Stimulated activated naive B cell treated with anti-CD40 and anti-IgM and Interleukin-4, amounts not matched to agents 10 μg/mL and 1 μg/mL and 100 μg/mL, for 72 hours (primary cell): ENCODE measurements at regions not wholly inside any gene's neighbourhood (a gene's known extent, or its start where the extent isn't known, plus 50 kb on each side); places are given as distances from the start of the nearest gene placed in this dataset.
A peak's percentile ranks its signal among the peaks of the same experiment; 100 is the strongest.

Experiments used
- ATAC-seq, 2 donors: fragments of 150-1000 bp; cut with Tn5 transposase; replicated peaks; 2 replicates each; pipeline ENCODE4 v1.10.0; 2021; ENCODE audit warnings: moderate library complexity in 1 of 2
- DNase-seq: peaks from one replicate; pipeline ENCODE4 v3.0.0; 2021
- H3K27ac Mint-ChIP-seq: one replicate; pipeline ENCODE4 v1.8.0; 2022; ENCODE audit warnings: mild to moderate bottlenecking, mixed read lengths
- H3K27me3 Mint-ChIP-seq, 2 donors: one replicate each; pipeline ENCODE4 v1.8.0; 2022; ENCODE audit warnings: mixed read lengths in 2 of 2
- H3K36me3 Mint-ChIP-seq, 2 donors: one replicate each; pipeline ENCODE4 v1.8.0; 2022; ENCODE audit warnings: mixed read lengths in 2 of 2, mild to moderate bottlenecking in 1 of 2
- H3K4me1 Mint-ChIP-seq, 2 donors: one replicate each; pipeline ENCODE4 v1.8.0; 2022; ENCODE audit warnings: mixed read lengths in 2 of 2, mild to moderate bottlenecking in 1 of 2
- H3K4me3 Mint-ChIP-seq, 2 donors: one replicate each; pipeline ENCODE4 v1.8.0; 2022; ENCODE audit warnings: mild to moderate bottlenecking in 2 of 2, mixed read lengths in 2 of 2, moderate library complexity in 1 of 2
- H3K9me3 Mint-ChIP-seq, 2 donors: one replicate each; pipeline ENCODE4 v1.8.0; 2022; ENCODE audit warnings: mixed read lengths in 2 of 2, mild to moderate bottlenecking in 1 of 2

DNA sequence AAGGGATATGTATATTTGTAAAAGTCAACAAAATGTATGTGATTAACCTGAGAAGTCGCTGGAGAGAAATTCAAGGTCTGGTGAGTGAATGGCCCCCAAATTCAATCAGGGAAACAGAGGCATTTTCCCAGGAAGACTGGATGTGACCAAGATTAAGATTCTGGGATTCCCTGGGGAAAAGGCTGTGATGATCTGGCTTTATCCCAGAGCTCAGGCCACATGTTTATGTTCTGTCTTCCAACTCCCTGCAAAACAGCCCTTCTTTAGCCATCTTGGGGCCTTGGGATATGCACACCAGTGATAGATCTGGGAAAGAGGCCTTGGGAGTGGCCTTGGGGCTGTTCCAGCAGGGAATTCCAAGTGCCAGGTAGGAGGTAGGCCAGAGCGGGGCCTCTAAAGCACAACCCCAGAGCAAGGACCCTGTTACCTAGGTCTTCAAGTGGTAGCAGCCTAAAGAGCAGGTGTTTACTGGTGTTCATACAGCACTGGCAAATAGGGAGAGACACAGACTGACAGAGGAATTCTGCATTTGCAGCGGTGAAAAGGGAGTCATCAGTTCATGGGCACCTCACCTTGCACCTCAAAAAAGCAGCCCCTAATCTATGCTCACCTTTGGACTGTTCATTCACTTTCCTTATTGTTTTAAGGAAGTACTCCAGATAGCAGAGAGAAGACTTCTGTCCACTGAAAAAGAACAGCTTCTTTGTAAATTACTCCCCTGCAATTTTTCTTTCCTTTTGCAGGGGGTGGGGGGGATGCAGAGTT is 312.4 kb downstream of the BUD13 start:
- ATAC-seq: no peak
- no peak overlapping the region for H3K4me3 Mint-ChIP-seq
- H3K9me3 Mint-ChIP-seq: no peaks in the 10 kb centered on the region
- no peaks in the 10 kb centered on the region for H3K4me1 Mint-ChIP-seq
- H3K27ac Mint-ChIP-seq: no peak overlapping the region
- peaks cover 7 to 13% of the 10 kb centered on the region in 2 donors for H3K27me3 Mint-ChIP-seq
- no peak for DNase-seq
- no peaks in the 10 kb centered on the region for H3K36me3 Mint-ChIP-seq

DNA sequence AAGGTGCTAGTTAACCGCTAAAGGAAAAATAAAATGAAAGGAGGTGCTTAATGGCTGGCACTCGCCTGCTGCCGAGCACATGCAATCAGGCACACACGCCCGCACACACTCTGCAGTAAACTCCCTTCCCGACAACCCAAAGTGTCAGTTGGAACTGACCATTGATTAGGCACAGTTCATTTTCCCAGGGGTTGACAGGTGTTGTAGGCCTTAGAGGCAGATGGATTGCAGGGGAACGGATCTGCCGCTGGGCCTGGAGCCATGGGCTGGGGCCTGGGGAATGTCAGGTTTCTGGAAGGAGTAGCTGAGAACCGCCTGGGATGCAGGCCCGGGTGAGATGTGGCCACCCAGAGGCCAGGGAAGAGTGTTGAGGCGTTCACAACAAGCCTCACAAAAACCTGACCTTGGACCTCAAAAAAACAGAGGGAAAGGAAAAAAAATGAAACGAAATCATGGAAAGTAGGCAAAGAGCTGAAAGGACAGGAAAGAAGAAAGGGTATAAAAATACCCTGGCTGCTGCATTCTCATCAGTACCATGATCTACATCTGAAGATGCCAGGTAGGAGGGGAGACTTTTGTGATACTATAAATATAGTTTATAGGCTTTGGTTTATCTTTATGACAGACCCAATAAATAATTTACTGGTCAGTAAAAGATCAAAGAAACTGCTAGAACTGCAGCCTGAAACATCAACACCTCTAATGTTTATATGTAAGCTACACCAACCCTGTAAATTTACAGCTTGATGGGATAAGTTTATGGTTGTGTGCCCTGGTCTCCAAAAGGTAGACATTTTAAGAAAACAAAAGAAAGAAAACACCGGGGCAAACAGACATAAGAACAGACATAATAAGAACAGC is 313.4 kb downstream of the BUD13 start:
- H3K9me3 Mint-ChIP-seq: no peaks in the 10 kb centered on the region
- no peak overlapping the region for H3K4me3 Mint-ChIP-seq
- H3K27ac Mint-ChIP-seq: no peak overlapping the region
- DNase-seq (no peak), ATAC-seq (no peak)
- H3K36me3 Mint-ChIP-seq: no peaks in the 10 kb centered on the region
- no peaks in the 10 kb centered on the region for H3K4me1 Mint-ChIP-seq
- H3K27me3 Mint-ChIP-seq: peaks cover 7 to 13% of the 10 kb centered on the region in 2 donors

DNA sequence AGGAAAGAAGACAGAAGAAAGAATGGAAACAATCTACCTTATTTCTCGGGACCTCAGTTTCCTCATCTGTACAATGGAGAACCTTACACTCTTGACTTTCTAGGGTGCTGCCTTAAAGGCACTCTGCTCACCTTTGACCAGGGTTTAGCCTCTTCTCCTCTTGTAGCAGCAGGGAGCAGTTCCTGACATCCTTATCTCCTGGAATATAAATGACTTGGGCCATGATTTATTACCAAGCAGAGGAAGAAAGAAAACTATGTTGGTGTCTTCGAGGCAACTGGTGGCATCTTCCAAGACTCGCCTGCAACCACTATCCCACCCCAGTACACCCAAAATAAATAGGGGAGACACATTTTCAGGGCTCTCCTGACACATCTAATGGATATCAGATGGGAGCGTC is 314.2 kb downstream of the BUD13 start:
- H3K27ac Mint-ChIP-seq: no peak overlapping the region
- no peaks in the 10 kb centered on the region for H3K36me3 Mint-ChIP-seq
- no peaks in the 10 kb centered on the region for H3K4me1 Mint-ChIP-seq
- DNase-seq (no peak), ATAC-seq (no peak)
- peaks cover 7 to 13% of the 10 kb centered on the region in 2 donors for H3K27me3 Mint-ChIP-seq
- no peak overlapping the region for H3K4me3 Mint-ChIP-seq
- H3K9me3 Mint-ChIP-seq: no peaks in the 10 kb centered on the region

DNA sequence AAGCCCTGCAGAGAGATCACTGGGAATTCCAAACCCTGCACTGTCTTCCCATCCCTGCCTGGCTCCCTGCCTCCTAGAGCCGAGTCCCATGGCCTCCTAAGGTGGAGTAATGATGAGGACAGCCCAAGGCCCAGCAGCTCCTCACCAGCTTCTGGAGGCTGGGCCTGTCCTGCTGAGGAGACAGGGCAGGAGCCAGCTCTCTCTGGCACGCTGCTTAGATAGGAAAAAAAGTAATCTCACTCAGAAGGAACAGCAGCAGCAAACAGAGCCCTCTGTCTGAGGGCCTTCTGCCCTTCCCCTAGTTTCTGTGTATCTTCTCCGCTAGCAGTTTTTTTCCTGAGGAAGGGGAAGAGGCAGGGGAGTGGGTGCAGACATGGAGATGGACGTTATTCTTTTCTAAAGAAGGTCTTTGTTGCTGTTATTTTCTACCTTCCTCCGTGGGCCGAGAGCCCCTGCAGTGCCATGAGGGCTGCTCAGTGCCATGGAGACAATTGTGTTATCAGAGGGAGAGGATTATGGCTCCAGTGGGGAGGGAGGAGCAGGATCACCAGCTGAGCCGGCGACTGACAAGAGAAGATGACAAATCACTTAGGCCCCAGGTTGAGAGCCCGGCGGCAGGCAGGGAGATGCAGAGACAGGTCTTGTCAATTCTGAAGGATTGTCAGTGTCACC is 315.3 kb downstream of the BUD13 start:
- peaks cover 7 to 13% of the 10 kb centered on the region in 2 donors for H3K27me3 Mint-ChIP-seq
- H3K4me3 Mint-ChIP-seq: no peak overlapping the region
- no peak overlapping the region for H3K27ac Mint-ChIP-seq
- DNase-seq (no peak), ATAC-seq (no peak)
- no peaks in the 10 kb centered on the region for H3K36me3 Mint-ChIP-seq
- H3K4me1 Mint-ChIP-seq: no peaks in the 10 kb centered on the region
- H3K9me3 Mint-ChIP-seq: no peaks in the 10 kb centered on the region

DNA sequence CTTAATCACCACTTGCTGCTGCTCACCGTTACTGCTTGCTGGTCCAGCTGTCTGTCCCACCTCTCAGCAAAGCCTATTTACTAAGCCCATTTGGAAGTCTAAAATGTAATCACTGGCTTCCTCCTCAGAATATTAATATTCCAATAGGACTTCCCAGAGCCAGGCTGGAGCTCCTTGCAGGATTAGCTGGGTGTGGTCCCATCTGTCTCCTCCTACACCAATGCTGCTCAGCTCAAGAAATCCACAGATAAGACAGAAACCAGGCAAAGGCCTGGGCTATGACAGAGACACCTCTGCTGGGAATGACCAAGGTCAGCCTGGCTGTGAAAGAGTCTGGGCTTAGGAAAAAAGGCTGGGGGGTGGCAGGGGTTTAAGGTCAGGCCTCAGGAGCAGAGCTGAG is 317.8 kb downstream of the BUD13 start:
- Mint-ChIP-seq H3K27ac (no peak overlapping the region), H3K27me3 (peaks cover 7 to 20% of the 10 kb centered on the region in 2 donors), H3K4me1 (no peaks in the 10 kb centered on the region)

DNA sequence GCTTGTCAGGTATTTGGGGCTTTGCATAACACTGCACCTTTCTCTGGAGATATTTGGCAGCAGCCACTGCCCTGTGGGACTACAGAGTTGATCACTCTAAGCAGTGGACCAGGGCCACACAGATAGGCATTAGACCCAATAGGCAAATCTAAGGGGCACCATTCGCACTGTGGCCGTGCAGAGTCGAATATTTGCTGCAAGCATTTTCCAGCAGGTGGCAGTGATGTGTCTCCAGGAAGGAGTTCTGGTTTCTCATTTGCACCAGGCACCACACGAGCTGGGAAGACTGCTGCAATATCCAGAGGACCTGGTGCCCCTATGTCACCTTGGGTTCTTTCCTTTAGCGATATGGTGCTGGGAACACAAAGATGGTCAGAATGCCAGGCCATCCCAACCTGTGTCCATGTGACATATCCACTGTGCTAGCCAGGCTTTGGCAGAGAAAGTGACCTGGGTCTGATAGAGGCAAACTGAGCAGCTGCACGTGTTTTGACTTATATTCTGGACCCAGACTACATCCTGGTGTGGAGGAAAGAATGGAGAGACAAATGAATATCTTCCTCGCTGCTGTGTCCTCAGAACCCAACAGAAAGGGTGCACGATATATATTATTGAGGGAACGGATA is 318.7 kb downstream of the BUD13 start:
- H3K36me3 Mint-ChIP-seq: no peaks in the 10 kb centered on the region
- H3K4me1 Mint-ChIP-seq: no peaks in the 10 kb centered on the region
- peak; percentile 1 for DNase-seq
- H3K27ac Mint-ChIP-seq: no peak overlapping the region
- H3K4me3 Mint-ChIP-seq: no peak overlapping the region
- ATAC-seq: peak; percentile 46 to 47
- peaks cover 7 to 15% of the 10 kb centered on the region in 2 donors for H3K27me3 Mint-ChIP-seq
- H3K9me3 Mint-ChIP-seq: peaks cover 2 to 11% of the 10 kb centered on the region in 2 donors

More for the DNA sequence above, 317.8 kb downstream of the BUD13 start:
- no peak overlapping the region for H3K4me3 Mint-ChIP-seq
- DNase-seq (no peak), ATAC-seq (no peak)
- peaks cover 2 to 7% of the 10 kb centered on the region in 2 donors for H3K9me3 Mint-ChIP-seq
- H3K36me3 Mint-ChIP-seq: no peaks in the 10 kb centered on the region

DNA sequence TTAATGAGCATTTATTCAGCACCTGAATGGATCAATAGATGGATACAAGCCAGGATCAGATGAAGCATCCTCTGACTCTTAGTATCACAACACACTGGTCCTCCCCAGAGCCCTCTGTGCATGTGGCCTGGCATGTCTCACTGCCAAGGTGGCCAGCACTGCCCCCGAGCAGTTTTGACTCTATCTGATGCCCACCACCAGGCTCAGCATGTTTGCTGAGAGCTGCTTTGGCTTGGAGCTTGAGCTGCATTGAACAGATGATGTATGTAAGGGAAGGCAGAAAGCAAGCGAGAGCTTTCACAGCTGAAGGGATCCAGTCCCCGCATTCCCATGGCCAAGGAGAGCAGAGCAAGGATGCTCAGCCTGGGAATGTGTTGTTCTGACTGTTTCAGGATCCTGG is 320.3 kb downstream of the BUD13 start:
- DNase-seq (no peak), ATAC-seq (no peak)
- no peaks in the 10 kb centered on the region for H3K4me1 Mint-ChIP-seq
- no peak overlapping the region for H3K27ac Mint-ChIP-seq
- peaks cover 1 to 8% of the 10 kb centered on the region in 2 donors for H3K27me3 Mint-ChIP-seq
- H3K4me3 Mint-ChIP-seq: no peak overlapping the region
- H3K9me3 Mint-ChIP-seq: peaks cover 2 to 11% of the 10 kb centered on the region in 2 donors
- no peaks in the 10 kb centered on the region for H3K36me3 Mint-ChIP-seq

DNA sequence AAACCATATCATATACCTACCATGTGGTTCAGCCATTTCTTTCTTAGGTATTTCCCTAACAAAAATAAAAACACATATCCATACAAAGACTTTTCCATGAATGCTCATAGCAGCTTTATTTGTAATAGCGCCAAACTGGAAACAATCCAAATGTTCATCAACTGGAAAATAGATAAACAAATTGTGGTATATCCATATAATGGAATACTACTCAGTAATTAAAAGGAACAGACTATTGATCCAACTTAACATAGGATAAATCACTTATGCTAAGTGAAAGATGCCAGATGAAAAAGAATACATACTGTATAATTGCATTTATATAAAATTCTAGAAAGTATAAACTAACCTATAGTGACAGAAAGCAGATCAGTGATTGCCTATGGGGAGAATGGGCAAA is 323.3 kb downstream of the BUD13 start:
- ATAC-seq: no peak
- no peak overlapping the region for H3K4me3 Mint-ChIP-seq
- no peak for DNase-seq
- no peaks in the 10 kb centered on the region for H3K36me3 Mint-ChIP-seq
- H3K9me3 Mint-ChIP-seq: peaks cover 2 to 11% of the 10 kb centered on the region in 2 donors
- H3K4me1 Mint-ChIP-seq: no peaks in the 10 kb centered on the region
- H3K27me3 Mint-ChIP-seq: peaks cover 5 to 15% of the 10 kb centered on the region in 2 donors
- no peak overlapping the region for H3K27ac Mint-ChIP-seq

DNA sequence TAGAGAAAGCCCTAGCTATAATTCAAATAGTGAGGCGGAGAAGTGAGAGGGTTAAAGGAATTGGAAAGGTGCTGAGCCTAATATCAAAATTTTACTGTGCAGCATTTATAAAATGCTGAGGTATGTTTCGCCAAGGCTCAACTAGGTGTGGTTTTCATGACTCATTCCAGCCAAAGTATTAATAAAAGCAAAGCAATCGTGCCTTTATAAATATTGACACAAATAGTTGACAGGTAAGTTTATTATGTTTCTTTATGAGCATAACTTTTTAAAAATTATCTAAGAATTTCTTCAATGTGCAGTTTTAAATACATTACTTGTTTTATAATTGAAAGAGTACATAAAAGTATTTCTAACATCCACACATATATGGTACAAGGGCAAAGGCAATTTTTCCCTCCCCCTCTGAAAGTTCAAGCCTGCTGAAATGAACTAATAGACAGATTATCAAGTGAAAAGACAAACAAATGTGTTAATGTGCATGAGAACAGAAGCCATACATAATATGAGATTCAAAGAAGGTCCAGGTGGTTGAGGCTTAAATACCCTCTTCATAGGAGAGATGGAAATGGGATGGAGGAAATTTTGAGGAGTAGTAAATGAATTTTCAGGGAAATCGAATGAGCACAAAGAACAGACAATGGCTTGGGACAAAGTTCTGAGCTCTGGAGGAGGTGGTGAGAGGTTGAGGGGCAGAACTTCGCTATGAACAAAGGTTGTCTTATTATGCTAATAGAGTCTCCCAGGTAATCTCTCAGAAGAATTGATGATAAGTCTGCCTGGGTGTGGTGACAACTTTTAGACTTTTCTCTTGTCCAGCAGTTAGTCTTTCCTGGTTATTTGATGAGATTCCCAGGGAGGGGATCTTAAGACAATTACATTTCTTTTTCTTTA is 326.5 kb downstream of the BUD13 start:
- H3K4me3 Mint-ChIP-seq: no peak overlapping the region
- ATAC-seq: no peak
- peaks cover 5 to 8% of the 10 kb centered on the region in 2 donors for H3K27me3 Mint-ChIP-seq
- no peaks in the 10 kb centered on the region for H3K36me3 Mint-ChIP-seq
- H3K9me3 Mint-ChIP-seq: peaks cover 0 to 4% of the 10 kb centered on the region in 2 donors
- H3K4me1 Mint-ChIP-seq: no peaks in the 10 kb centered on the region
- H3K27ac Mint-ChIP-seq: no peak overlapping the region
- DNase-seq: no peak

DNA sequence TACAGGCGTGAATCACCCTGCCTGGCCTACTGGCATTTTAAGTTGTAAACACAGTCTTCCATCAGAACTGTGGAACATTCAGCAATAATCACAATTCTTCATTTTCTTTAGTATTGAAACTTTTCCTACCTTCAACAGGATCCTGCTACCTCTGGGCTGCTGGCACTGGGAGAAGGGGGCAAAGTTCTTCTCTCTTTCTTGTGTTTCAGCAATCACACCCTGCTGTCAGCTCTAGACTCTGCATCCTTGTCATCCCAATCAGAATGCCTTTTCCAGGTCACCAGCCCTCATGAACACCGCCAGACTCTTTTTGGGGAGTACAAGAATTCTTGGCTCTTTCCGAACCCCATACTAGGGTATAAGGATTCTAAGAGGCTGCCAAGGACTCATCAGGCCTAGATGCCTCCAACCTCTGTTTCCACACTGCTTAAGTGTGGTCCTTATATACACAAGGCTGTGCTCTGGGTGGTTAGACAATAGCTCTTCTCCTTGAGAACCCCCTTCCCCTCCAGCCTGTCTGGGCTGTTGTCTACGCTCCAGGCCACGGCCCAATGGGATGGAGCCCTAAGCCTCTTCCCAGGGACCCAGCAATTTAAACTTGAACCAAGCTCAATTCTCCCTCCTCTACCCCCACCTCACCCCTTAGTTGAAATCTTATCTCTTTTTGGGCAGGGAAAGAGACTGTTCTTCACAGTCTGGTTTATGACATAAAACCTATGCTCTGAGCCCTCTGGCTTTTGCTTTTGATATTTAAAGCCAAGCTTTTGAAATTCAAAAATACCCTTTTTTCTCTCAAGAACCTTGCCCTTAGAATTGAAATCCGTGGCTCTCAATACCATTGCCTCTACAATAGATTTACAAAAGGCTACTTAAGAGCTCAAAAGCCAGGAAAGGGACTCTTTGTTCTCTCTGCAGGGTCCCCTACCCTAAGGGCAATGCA is 327.4 kb downstream of the BUD13 start:
- Mint-ChIP-seq H3K27ac (no peak overlapping the region), H3K9me3 (peaks cover 2 to 7% of the 10 kb centered on the region in 2 donors), H3K4me3 (no peak overlapping the region), H3K27me3 (peaks cover 5 to 8% of the 10 kb centered on the region in 2 donors), H3K4me1 (no peaks in the 10 kb centered on the region), H3K36me3 (no peaks in the 10 kb centered on the region)
- DNase-seq (no peak), ATAC-seq (no peak)

DNA sequence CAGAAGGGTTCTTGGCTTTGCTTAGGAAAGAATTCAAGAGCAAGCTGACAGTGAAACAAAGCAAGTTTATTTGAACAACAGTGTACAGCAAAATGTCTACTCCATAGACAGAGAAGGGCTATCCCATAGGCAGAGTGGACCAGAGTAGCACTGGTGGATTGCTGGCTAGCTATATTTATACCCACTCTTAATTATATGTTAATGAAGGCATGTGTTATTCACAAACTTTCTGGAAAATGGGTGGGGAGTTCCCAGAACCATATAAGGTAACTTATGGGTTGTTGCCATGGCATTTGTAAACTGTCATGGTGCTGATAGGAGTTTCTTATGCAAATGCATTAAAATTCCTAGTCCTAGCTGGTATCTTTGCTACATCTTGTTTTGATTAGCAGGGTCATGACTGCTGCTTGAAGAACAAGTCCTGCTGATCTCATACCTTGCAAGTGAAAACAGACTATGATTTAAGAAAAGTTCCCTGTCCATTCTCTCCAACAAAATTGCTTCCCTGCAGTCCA is 330.5 kb downstream of the BUD13 start:
- Mint-ChIP-seq H3K36me3 (no peaks in the 10 kb centered on the region), H3K27me3 (peaks cover 4 to 8% of the 10 kb centered on the region in 2 donors), H3K4me3 (no peak overlapping the region), H3K27ac (no peak overlapping the region), H3K9me3 (peaks cover 6% of the 10 kb centered on the region in 2 donors), H3K4me1 (no peaks in the 10 kb centered on the region)
- ATAC-seq: no peak
- DNase-seq: no peak

DNA sequence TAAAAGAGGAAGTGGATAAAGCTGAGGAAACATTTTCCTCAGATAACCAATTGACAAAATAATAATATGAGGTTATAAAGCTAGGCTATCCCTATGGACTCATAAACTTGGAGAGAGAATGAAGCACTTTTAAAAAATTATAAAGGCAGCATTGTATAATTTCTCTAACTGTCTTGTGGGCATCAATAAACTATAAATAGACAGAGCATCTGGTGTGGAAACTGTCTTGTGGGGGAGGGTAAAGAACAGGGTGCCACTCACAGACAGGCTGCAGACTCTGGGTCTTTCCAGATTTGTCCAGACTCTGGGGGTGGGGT is 333.5 kb downstream of the BUD13 start:
- no peak for DNase-seq
- H3K27ac Mint-ChIP-seq: no peak overlapping the region
- no peak overlapping the region for H3K4me3 Mint-ChIP-seq
- no peak for ATAC-seq
- peaks cover 0 to 4% of the 10 kb centered on the region in 2 donors for H3K27me3 Mint-ChIP-seq
- H3K4me1 Mint-ChIP-seq: no peaks in the 10 kb centered on the region
- H3K36me3 Mint-ChIP-seq: no peaks in the 10 kb centered on the region
- peaks cover 6% of the 10 kb centered on the region in 2 donors for H3K9me3 Mint-ChIP-seq
